PC-9 (cell line): ENCODE measurements at regions not wholly inside any gene's neighbourhood (a gene's known extent, or its start where the extent isn't known, plus 50 kb on each side); places are given as distances from the start of the nearest gene placed in this dataset.

Source experiments
- BruUV-seq: library from RNA; stranded (reverse); fragments of 400-500 nt; replicated peaks from 2 replicates; lab custom pipeline; 2021; lab: Mats Ljungman, UMichigan
- CTCF ChIA-PET: fragments of 300-600 bp; sonication (Branson Sonifier 250); formaldehyde crosslinking; loops from one replicate; lab custom pipeline; 2022; ENCODE audit warnings: antibody characterized with exemption; lab: Charles Lee
- POLR2A ChIA-PET: fragments of 300-600 bp; sonication (Branson Sonifier 250); formaldehyde crosslinking; loops from one replicate; lab custom pipeline; 2022; ENCODE audit warnings: antibody characterized with exemption; ENCODE audit not compliant: unreplicated experiment; lab: Charles Lee
- DNase-seq, 2 experiments: peaks; one replicate each; pipeline versions ENCODE4 v3.0.0 to v3.0.0-alpha.2; 2015 to 2022; ENCODE audit warnings: mixed read lengths in 1 of 2
- H2AFZ ChIP-seq: fragments of 200-600 bp; sonication (generic); 2 replicates; pipeline ENCODE4 v1.8.1; 2017; ENCODE audit warnings: antibody characterized with exemption
- H3F3A ChIP-seq: fragments of 200-600 bp; sonication (generic); 2 replicates; pipeline ENCODE4 v1.8.1; 2017; ENCODE audit warnings: antibody characterized with exemption, mild to moderate bottlenecking, low read depth; ENCODE audit not compliant: insufficient read depth
- H3K27ac ChIP-seq: fragments of 200-600 bp; sonication (generic); 2 replicates; pipeline ENCODE4 v1.6.1; 2016; ENCODE audit warnings: mixed run types
- H3K27me3 ChIP-seq: fragments of 200-600 bp; sonication (generic); 2 replicates; pipeline ENCODE4 v1.6.1; 2016; ENCODE audit warnings: low read depth, mixed run types; ENCODE audit not compliant: insufficient read depth
- H3K36me3 ChIP-seq: fragments of 200-600 bp; sonication (generic); 2 replicates; pipeline ENCODE4 v1.6.1; 2016; ENCODE audit warnings: low read depth, mixed run types
- H3K4me1 ChIP-seq: fragments of 200-600 bp; sonication (generic); replicated peaks from 2 replicates; pipeline ENCODE4 v1.6.1; 2016; ENCODE audit warnings: mixed run types; ENCODE audit not compliant: insufficient read depth
- H3K4me2 ChIP-seq: fragments of 200-600 bp; sonication (generic); 2 replicates; pipeline ENCODE4 v1.6.1; 2017; ENCODE audit warnings: mixed run types
- H3K4me3 ChIP-seq: fragments of 200-600 bp; sonication (generic); 2 replicates; pipeline ENCODE4 v1.6.1; 2016; ENCODE audit warnings: mixed run types
- H3K79me2 ChIP-seq: fragments of 200-600 bp; sonication (generic); 2 replicates; pipeline ENCODE4 v1.6.1; 2017; ENCODE audit warnings: low read depth, mixed run types
- H3K9me2 ChIP-seq: fragments of 200-600 bp; sonication (generic); 2 replicates; pipeline ENCODE4 v1.8.1; 2017; ENCODE audit warnings: mild to moderate bottlenecking; ENCODE audit not compliant: insufficient read depth
- H3K9me3 ChIP-seq: fragments of 200-600 bp; sonication (generic); 2 replicates; pipeline ENCODE4 v1.8.1; 2016; ENCODE audit warnings: low read depth; ENCODE audit not compliant: insufficient read depth
- H4K20me1 ChIP-seq: fragments of 200-600 bp; sonication (generic); 2 replicates; pipeline ENCODE4 v1.8.1; 2017; ENCODE audit not compliant: insufficient read depth
- EZH2 ChIP-seq: fragments of 200-600 bp; sonication (generic); IDR thresholded peaks from 2 replicates; pipeline ENCODE4 v1.8.0; 2017; ENCODE audit warnings: antibody characterized with exemption, low read depth
- intact Hi-C: fragments of 100-400 bp; cut with micrococcal nuclease; formaldehyde crosslinking; loops from one replicate; pipeline ENCODE4 v1.10.0; 2022; ENCODE audit not compliant: unreplicated experiment
- TF ChIP-seq, protein P1 (sequence below): fragments of 200-600 bp; sonication (generic); conservative IDR thresholded peaks from 2 replicates; pipeline ENCODE4 v1.6.1; 2017; ENCODE audit warnings: mixed run types, antibody characterized with exemption, mild to moderate bottlenecking, moderate library complexity

DNA sequence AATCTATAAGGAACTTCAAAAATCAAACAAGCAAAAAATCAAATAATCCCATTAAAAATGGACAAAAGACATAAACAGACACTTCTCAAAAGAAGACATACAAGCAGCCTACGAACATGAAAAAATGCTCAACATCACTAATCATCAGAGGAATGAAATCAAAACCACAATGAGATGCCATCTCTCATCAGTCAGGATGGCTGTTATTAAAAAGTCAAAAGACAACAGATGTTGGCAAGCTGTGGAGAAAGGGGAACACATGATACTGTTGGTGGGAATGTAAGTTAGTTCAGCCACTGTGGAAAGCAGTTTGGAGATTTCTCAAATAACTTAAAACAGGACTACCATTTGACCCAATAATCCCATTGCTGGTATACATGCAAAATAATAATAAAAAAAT is 226.4 kb downstream of the S1PR1 start:
- H2AFZ ChIP-seq, result no peak overlapping the region
- POLR2A ChIA-PET, result no interaction called here
- H3F3A ChIP-seq, result no peaks in the 10 kb centered on the region
- H3K4me2 ChIP-seq, result no peak overlapping the region
- no peaks in the 10 kb centered on the region for H3K27me3 ChIP-seq
- BruUV-seq, result no TSS peak
- intact Hi-C loops, result no loop called here
- H3K36me3 ChIP-seq, result no peaks in the 10 kb centered on the region
- no peaks in the 10 kb centered on the region for H4K20me1 ChIP-seq
- H3K79me2 ChIP-seq, result no peaks in the 10 kb centered on the region
- no peaks in the 10 kb centered on the region for H3K4me1 ChIP-seq
- H3K4me3 ChIP-seq, result no peak overlapping the region
- CTCF ChIA-PET, result no interaction called here
- no peaks in the 10 kb centered on the region for H3K9me3 ChIP-seq
- no peak for DNase-seq
- no peaks in the 10 kb centered on the region for H3K9me2 ChIP-seq
- no peak for TF ChIP-seq EZH2
- TF ChIP-seq, protein P1, sequence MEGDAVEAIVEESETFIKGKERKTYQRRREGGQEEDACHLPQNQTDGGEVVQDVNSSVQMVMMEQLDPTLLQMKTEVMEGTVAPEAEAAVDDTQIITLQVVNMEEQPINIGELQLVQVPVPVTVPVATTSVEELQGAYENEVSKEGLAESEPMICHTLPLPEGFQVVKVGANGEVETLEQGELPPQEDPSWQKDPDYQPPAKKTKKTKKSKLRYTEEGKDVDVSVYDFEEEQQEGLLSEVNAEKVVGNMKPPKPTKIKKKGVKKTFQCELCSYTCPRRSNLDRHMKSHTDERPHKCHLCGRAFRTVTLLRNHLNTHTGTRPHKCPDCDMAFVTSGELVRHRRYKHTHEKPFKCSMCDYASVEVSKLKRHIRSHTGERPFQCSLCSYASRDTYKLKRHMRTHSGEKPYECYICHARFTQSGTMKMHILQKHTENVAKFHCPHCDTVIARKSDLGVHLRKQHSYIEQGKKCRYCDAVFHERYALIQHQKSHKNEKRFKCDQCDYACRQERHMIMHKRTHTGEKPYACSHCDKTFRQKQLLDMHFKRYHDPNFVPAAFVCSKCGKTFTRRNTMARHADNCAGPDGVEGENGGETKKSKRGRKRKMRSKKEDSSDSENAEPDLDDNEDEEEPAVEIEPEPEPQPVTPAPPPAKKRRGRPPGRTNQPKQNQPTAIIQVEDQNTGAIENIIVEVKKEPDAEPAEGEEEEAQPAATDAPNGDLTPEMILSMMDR, result no peak
- no peak overlapping the region for H3K27ac ChIP-seq

DNA sequence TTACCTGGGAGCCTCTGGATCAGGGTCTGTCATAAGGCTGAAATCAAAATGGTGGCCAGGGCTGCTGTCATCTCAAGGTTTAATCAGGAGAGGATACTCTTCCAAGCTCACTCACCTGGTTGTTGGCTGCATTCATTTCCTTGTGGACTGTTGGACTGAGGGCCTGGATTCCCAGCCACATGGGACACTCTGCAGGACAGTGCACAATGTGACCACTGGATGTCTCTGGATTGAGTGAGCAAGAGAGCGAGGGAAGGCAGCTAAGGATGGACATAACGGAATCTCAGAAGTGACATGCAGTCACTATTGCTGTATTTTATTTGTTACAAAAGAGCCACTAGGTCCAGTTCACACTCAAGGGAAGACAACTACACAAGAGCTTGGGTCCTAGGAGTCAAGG is 229.1 kb downstream of the S1PR1 start:
- ChIA-PET POLR2A (no interaction called here), CTCF (no interaction called here)
- intact Hi-C loops, result no loop called here
- no peaks in the 10 kb centered on the region for H3K36me3 ChIP-seq
- H3K79me2 ChIP-seq, result no peaks in the 10 kb centered on the region
- no peaks in the 10 kb centered on the region for H3K9me3 ChIP-seq
- no peaks in the 10 kb centered on the region for H3K9me2 ChIP-seq
- H2AFZ ChIP-seq, result no peak overlapping the region
- H3K4me3 ChIP-seq, result no peak overlapping the region
- H3F3A ChIP-seq, result no peaks in the 10 kb centered on the region
- no peak for TF ChIP-seq EZH2
- TF ChIP-seq, protein P1, result no peak
- no peak overlapping the region for H3K27ac ChIP-seq
- H3K27me3 ChIP-seq, result no peaks in the 10 kb centered on the region
- no peak overlapping the region for H3K4me2 ChIP-seq
- H4K20me1 ChIP-seq, result no peaks in the 10 kb centered on the region
- no TSS peak for BruUV-seq
- no peaks in the 10 kb centered on the region for H3K4me1 ChIP-seq
- DNase-seq, result no peak

DNA sequence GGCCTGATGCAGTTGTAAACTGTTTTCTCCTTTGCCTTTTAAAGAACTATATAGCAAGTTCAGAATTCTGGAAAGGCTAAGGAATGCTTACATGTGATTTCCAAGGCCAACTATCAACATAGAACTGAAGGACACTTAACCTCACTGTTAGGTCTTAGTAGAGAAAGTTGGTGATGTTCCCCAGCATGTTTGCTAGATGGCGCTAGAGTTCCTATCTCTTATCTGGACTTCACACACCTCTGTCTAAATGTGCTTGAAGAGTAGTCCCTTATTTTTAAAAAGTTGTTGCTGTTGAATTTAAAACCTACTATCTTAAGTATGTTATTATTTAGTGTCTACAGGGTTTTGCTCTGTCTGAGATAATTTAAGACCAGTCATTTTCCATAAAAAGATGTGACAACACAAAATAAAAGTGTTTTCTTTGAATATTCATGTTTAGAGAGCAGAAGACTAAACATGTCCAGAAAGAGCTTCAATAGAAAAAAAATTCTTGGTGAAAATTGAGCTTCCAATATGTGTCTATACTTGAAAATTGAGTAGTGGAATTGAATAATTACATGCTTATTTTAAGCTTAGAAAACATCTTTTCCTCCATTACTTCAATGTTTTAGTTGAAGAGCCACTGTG is 237.3 kb downstream of the S1PR1 start:
- no peak overlapping the region for H3K4me3 ChIP-seq
- no TSS peak for BruUV-seq
- H2AFZ ChIP-seq, result no peak overlapping the region
- no peaks in the 10 kb centered on the region for H3K27me3 ChIP-seq
- no peak for TF ChIP-seq EZH2
- TF ChIP-seq, protein P1, result peak; percentile 70
- POLR2A ChIA-PET, result no interaction called here
- no peaks in the 10 kb centered on the region for H3K4me1 ChIP-seq
- intact Hi-C loops, result no loop called here
- H3K4me2 ChIP-seq, result no peak overlapping the region
- no peaks in the 10 kb centered on the region for H3K9me2 ChIP-seq
- H3F3A ChIP-seq, result no peaks in the 10 kb centered on the region
- DNase-seq, result no peak
- no peaks in the 10 kb centered on the region for H3K36me3 ChIP-seq
- no peaks in the 10 kb centered on the region for H3K9me3 ChIP-seq
- no peak overlapping the region for H3K27ac ChIP-seq
- no peaks in the 10 kb centered on the region for H3K79me2 ChIP-seq
- no peaks in the 10 kb centered on the region for H4K20me1 ChIP-seq
- CTCF ChIA-PET, result no interaction called here
